ENCODE measurements at regions not wholly inside any gene's neighbourhood (a gene's known extent, or its start where the extent isn't known, plus 50 kb on each side); places are given as distances from the start of the nearest gene placed in this dataset.

DNA sequence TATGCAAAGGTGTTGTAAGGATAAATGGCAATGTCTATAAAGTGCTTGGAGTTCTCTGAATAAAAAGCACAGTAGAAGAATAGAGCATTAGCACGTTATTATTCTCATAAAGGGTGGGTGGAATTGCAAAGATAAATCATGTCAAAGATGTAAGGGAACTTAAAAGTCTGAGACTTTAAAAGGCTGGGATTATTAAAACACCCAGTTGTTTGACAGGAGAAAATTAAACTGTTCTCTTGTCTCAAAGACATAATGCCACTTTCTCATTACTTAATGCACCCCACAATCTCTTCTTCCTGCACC, 70.4 kb upstream of the PDE10A start:
- TF ChIP-seq, protein P1, sequence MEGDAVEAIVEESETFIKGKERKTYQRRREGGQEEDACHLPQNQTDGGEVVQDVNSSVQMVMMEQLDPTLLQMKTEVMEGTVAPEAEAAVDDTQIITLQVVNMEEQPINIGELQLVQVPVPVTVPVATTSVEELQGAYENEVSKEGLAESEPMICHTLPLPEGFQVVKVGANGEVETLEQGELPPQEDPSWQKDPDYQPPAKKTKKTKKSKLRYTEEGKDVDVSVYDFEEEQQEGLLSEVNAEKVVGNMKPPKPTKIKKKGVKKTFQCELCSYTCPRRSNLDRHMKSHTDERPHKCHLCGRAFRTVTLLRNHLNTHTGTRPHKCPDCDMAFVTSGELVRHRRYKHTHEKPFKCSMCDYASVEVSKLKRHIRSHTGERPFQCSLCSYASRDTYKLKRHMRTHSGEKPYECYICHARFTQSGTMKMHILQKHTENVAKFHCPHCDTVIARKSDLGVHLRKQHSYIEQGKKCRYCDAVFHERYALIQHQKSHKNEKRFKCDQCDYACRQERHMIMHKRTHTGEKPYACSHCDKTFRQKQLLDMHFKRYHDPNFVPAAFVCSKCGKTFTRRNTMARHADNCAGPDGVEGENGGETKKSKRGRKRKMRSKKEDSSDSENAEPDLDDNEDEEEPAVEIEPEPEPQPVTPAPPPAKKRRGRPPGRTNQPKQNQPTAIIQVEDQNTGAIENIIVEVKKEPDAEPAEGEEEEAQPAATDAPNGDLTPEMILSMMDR (IDR thresholded peaks at IDR 0.05) = no peak
- no peak for TF ChIP-seq EP300 (IDR thresholded peaks at IDR 0.05)
